Astrocyte of the spinal cord (primary cell): ENCODE measurements at regions not wholly inside any gene's neighbourhood (a gene's known extent, or its start where the extent isn't known, plus 50 kb on each side); places are given as distances from the start of the nearest gene placed in this dataset.
A peak's percentile ranks its signal among the peaks of the same experiment; 100 is the strongest.
"Not testable (repeated sequence)": the region's sequence is repeated elsewhere in the genome, so short reads cannot be mapped to it uniquely, and the experiment has no call there.

ENCODE experiments used
- DNase-seq: peaks from one replicate; pipeline ENCODE4 v3.0.0; 2011; ENCODE audit warnings: low read depth, low spot score
- H3K4me3 ChIP-seq: 2 replicates; pipeline ENCODE4 v1.5.1; 2011; ENCODE audit warnings: low read depth, mild to moderate bottlenecking, low read length, moderate library complexity
- in situ Hi-C: cut with HindIII; loops from 2 replicates; pipeline ENCODE4 v1.10.0; 2017; ENCODE audit warnings: low sequenced_read_pairs
- TF ChIP-seq, protein P1 (sequence below): IDR thresholded peaks from 2 replicates; pipeline ENCODE4 v1.5.1; 2012; ENCODE audit warnings: low read depth, mild to moderate bottlenecking, low read length, inconsistent platforms

DNA sequence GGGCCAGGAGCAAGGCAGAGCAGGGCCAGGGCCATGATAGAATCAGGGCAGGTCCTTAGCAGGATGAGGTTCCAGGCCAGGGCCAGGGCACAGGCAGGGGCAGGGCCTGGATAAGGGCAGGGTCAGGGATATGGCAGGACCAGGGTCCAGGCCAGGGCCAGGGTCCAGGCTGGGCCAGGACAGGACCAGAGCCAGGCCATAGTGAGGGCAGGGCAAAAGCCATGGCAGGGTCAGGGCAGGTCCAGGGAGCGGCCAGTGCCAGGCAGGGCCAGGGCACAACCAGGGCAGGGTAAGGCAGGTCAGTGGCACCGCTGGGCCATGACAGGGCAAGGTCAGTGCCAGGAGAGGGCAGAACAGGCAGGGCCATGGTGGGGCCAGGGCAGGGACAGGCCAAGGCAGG lies 152.2 kb downstream of the LIPI start:
- no peak overlapping the region for H3K4me3 ChIP-seq
- in situ Hi-C loops: no loop called here
- TF ChIP-seq, protein P1, sequence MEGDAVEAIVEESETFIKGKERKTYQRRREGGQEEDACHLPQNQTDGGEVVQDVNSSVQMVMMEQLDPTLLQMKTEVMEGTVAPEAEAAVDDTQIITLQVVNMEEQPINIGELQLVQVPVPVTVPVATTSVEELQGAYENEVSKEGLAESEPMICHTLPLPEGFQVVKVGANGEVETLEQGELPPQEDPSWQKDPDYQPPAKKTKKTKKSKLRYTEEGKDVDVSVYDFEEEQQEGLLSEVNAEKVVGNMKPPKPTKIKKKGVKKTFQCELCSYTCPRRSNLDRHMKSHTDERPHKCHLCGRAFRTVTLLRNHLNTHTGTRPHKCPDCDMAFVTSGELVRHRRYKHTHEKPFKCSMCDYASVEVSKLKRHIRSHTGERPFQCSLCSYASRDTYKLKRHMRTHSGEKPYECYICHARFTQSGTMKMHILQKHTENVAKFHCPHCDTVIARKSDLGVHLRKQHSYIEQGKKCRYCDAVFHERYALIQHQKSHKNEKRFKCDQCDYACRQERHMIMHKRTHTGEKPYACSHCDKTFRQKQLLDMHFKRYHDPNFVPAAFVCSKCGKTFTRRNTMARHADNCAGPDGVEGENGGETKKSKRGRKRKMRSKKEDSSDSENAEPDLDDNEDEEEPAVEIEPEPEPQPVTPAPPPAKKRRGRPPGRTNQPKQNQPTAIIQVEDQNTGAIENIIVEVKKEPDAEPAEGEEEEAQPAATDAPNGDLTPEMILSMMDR: no peak
- no peak for DNase-seq

GRCh38 chr21:14057841-14058481 lies 152.8 kb downstream of the LIPI start:
- in situ Hi-C loops, H3K4me3 ChIP-seq: not testable (repeated sequence)
- peak; percentile 5 for DNase-seq

DNA sequence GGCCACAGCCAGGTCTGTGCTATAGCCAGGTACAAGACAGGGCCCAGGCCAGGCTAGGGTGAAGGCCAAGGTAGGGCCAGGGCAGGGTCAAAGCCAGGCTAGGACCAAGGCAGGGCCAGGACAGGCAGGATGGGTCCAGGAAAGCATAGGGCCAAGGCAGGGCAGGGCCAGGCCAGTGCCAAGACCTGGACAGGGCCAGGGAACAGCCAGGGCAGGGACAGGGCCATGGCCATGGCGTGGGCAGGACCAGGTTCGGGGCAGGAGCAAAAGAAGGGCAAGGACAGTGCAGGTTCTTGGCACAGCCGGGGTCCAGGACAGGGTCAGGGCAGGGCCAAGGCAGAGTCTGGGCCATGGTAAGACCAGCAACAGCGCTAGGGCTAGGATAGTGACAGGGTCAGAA lies 153.4 kb downstream of the LIPI start:
- no peak for DNase-seq
- TF ChIP-seq, protein P1: no peak
- in situ Hi-C loops: no loop called here
- no peak overlapping the region for H3K4me3 ChIP-seq

DNA sequence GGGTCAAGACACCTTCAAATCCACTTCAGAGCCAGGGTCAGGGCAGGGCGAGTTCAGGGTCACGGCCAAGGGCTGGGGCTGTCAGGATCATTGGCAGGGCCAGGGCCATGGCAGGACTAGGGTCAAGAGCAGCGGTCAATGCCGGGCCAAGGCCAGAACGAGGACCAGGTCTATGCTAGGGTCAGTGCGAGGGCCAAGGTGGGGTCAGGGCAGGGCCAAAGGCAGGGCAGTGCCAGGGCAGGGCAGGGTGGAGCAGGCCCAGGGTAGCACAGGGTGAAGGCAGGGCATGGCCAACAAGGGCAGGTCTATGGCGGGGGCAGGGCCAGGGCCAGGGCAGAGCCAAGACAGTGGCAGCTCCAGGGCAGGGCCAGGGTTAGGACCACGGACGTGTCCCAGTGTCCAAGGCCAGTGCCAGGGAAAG lies 154.0 kb downstream of the LIPI start:
- in situ Hi-C loops: no loop called here
- DNase-seq: no peak
- TF ChIP-seq, protein P1: no peak
- H3K4me3 ChIP-seq: no peak overlapping the region

- DNase-seq, in situ Hi-C loops, H3K4me3 ChIP-seq: not testable (repeated sequence)
These were observed 154.8 kb downstream of the LIPI start for GRCh38 chr21:14055746-14056515.

DNA sequence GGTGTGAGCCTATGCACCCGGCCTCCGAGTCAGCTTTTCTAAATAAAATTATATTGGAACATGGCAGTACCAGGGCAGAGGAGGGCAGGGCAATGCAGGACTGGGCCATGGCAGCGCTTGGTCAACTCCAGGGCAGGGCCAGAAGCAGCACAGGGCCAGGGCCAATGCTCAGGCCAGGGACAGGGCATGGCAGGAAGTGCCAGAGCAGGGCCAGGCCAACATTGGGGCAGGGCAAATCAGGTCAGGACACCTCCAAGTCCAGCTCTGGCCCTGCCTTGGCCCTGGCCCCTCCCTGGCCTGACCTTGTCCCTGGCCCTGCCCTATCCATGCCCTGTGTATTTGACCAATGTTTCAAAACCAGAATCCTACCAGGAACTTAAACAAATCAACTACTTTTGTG lies 156.1 kb downstream of the LIPI start:
- TF ChIP-seq, protein P1: no peak
- in situ Hi-C loops: no loop called here
- no peak overlapping the region for H3K4me3 ChIP-seq
- DNase-seq: no peak

GRCh38 chr21:14050121-14050520 lies 160.6 kb downstream of the LIPI start:
- TF ChIP-seq, protein P1: no peak
- in situ Hi-C loops: no loop called here
- H3K4me3 ChIP-seq: no peak overlapping the region
- no peak for DNase-seq
